HCT116 (cell line): ENCODE measurements at regions not wholly inside any gene's neighbourhood (a gene's known extent, or its start where the extent isn't known, plus 50 kb on each side); places are given as distances from the start of the nearest gene placed in this dataset.
"Not testable (repeated sequence)": the region's sequence is repeated elsewhere in the genome, so short reads cannot be mapped to it uniquely, and the experiment has no call there.

Experiments used
- ATAC-seq: fragments of 200-7000 bp; cut with Tn5 transposase; 2 replicates; pipeline ENCODE4 v1.9.1; 2020; ENCODE audit warnings: mild to moderate bottlenecking, moderate library complexity
- BruUV-seq: library from RNA; stranded (reverse); fragments of 400-500 nt; replicated peaks from 2 replicates; lab custom pipeline; 2021; lab: Mats Ljungman, UMichigan
- CTCF ChIA-PET: fragments of 300-600 bp; sonication (Branson Sonifier 250); formaldehyde crosslinking; loops from one replicate; lab custom pipeline; 2021; ENCODE audit warnings: antibody characterized with exemption; lab: Charles Lee
- POLR2A ChIA-PET: fragments of 300-600, 350-600 bp; sonication (Branson Sonifier 250); formaldehyde crosslinking; loops from one replicate; lab custom pipeline; 2021; ENCODE audit warnings: antibody characterized with exemption; lab: Charles Lee
- RAD21 ChIA-PET, 2 experiments: fragments of 300-600 bp; sonication (Branson Sonifier 250); formaldehyde crosslinking; loops; one replicate each; lab custom pipeline; 2023; ENCODE audit warnings: low total read pairs in 2 of 2; ENCODE audit not compliant: uncharacterized antibody in 2 of 2, unreplicated experiment in 2 of 2, low non-redundant PET in 1 of 2; lab: Charles Lee
- DNase-seq: peaks from one replicate; pipeline ENCODE4 v3.0.0-alpha.2; 2010; ENCODE audit warnings: low read depth, low spot score
- H2AFZ ChIP-seq: fragments of 200-600 bp; shearing (Covaris generic), sonication (generic); 2 replicates; pipeline ENCODE4 v1.6.1; 2017; ENCODE audit warnings: low read depth, mixed run types, mixed read lengths, antibody characterized with exemption, low read length; ENCODE audit not compliant: poor library complexity, severe bottlenecking
- H3K27ac ChIP-seq: 2 replicates; pipeline ENCODE4 v1.5.1; 2012; ENCODE audit warnings: low read depth, low read length
- H3K27me3 ChIP-seq: fragments of 200-600 bp; sonication (generic); 2 replicates; pipeline ENCODE4 v1.6.1; 2016; ENCODE audit warnings: mixed run types, low read length, mixed read lengths; ENCODE audit not compliant: insufficient read depth
- H3K36me3 ChIP-seq, 2 experiments: fragments of 200-500 bp in 1 of 2; fragments of 200-600 bp in 1 of 2; sonication (Bioruptor generic) in 1 of 2; sonication (generic) in 1 of 2; 2 replicates each; pipeline versions ENCODE4 v1.5.1 to v1.6.1; 2014 to 2016; ENCODE audit warnings: low read length in 2 of 2, inconsistent platforms in 1 of 2, mixed read lengths in 1 of 2, mixed run types in 1 of 2; ENCODE audit not compliant: insufficient read depth in 2 of 2, control insufficient read depth in 1 of 2
- H3K4me1 ChIP-seq, 2 experiments: fragments of 200-600 bp in 1 of 2; sonication (generic) in 1 of 2; 2 replicates each; pipeline versions ENCODE4 v1.5.1 to v1.6.1; 2012 to 2017; ENCODE audit warnings: low read length in 2 of 2, inconsistent platforms in 1 of 2, mild to moderate bottlenecking in 1 of 2, mixed read lengths in 1 of 2, mixed run types in 1 of 2, moderate library complexity in 1 of 2; ENCODE audit not compliant: insufficient read depth in 2 of 2, control insufficient read depth in 1 of 2
- H3K4me2 ChIP-seq: fragments of 200-600 bp; sonication (generic); 2 replicates; pipeline ENCODE4 v1.6.1; 2017; ENCODE audit warnings: mixed run types, low read length, mixed read lengths
- H3K4me3 ChIP-seq, 2 experiments: fragments of 200-600 bp in 1 of 2; sonication (generic) in 1 of 2; replicated peaks in 1 of 2; 2 replicates each; pipeline ENCODE4 v1.5.1; 2011 to 2016; ENCODE audit warnings: low read length in 2 of 2, control low read depth in 1 of 2, low read depth in 1 of 2, mild to moderate bottlenecking in 1 of 2, mixed read lengths in 1 of 2, mixed run types in 1 of 2
- H3K79me2 ChIP-seq: fragments of 200-600 bp; sonication (generic); 2 replicates; pipeline ENCODE4 v1.6.1; 2017; ENCODE audit warnings: mild to moderate bottlenecking, mixed run types, low read length, moderate library complexity, mixed read lengths; ENCODE audit not compliant: insufficient read depth
- H3K9ac ChIP-seq: fragments of 200-600 bp; sonication (generic); 2 replicates; pipeline ENCODE4 v1.6.1; 2016; ENCODE audit warnings: low read length, mixed read lengths
- H3K9me2 ChIP-seq: fragments of 200-600 bp; sonication (generic), shearing (Covaris generic); 2 replicates; pipeline ENCODE4 v1.6.1; 2017; ENCODE audit warnings: mixed run types, mild to moderate bottlenecking, moderate library complexity; ENCODE audit not compliant: insufficient read depth
- H3K9me3 ChIP-seq, 2 experiments: fragments of 200-500 bp in 1 of 2; fragments of 200-600 bp in 1 of 2; sonication (Bioruptor generic) in 1 of 2; sonication (generic) in 1 of 2; 2 replicates each; pipeline ENCODE4 v1.6.1; 2014 to 2017; ENCODE audit warnings: low read length in 2 of 2, mixed read lengths in 2 of 2, inconsistent platforms in 1 of 2, low read depth in 1 of 2, mild to moderate bottlenecking in 1 of 2, mixed run types in 1 of 2, moderate library complexity in 1 of 2; ENCODE audit not compliant: control insufficient read depth in 1 of 2, insufficient read depth in 1 of 2
- H4K20me1 ChIP-seq: fragments of 200-600 bp; sonication (generic), shearing (Covaris generic); 2 replicates; pipeline ENCODE4 v1.6.1; 2017; ENCODE audit warnings: mixed run types, mild to moderate bottlenecking, moderate library complexity; ENCODE audit not compliant: insufficient read depth
- CEBPB ChIP-seq: IDR thresholded peaks from 2 replicates; pipeline ENCODE4 v1.6.1; 2012; ENCODE audit warnings: low read depth
- EGR1 ChIP-seq: IDR thresholded peaks from 2 replicates; pipeline ENCODE4 v1.6.1; 2012; ENCODE audit warnings: low read depth
- EZH2 ChIP-seq: fragments of 200-600 bp; sonication (generic); IDR thresholded peaks from 2 replicates; pipeline ENCODE4 v1.6.1; 2017; ENCODE audit warnings: antibody characterized with exemption, mixed run types
- EZH2phosphoT487 ChIP-seq: fragments of 200-600 bp; IDR thresholded peaks from 2 replicates; pipeline ENCODE4 v1.6.1; 2018; ENCODE audit warnings: antibody characterized with exemption, borderline replicate concordance
- FOSL1 ChIP-seq: IDR thresholded peaks from 2 replicates; pipeline ENCODE4 v1.6.1; 2012; ENCODE audit warnings: low read depth
- JUND ChIP-seq: IDR thresholded peaks from 2 replicates; pipeline ENCODE4 v1.6.1; 2012
- intact Hi-C: fragments of 100-400 bp; cut with micrococcal nuclease; formaldehyde crosslinking; loops from 2 replicates; pipeline ENCODE4 v1.10.0; 2022

GRCh38 chr7:37604078-37604477, 79.5 kb upstream of the GPR141 start:
- Histone ChIP-seq H3K4me3 (no peak overlapping the region), H3K4me2 (no peak overlapping the region)
- intact Hi-C loops, result no loop called here

GRCh38 chr7:37617406-37617805, 66.2 kb upstream of the GPR141 start:
- DNase-seq, result not testable (repeated sequence)

More at GRCh38 chr7:37604078-37604477, 79.5 kb upstream of the GPR141 start:
- POLR2A ChIA-PET, result no interaction called here
- no peaks in the 10 kb centered on the region; the same call in 1 of the 2 replicates for H4K20me1 ChIP-seq
- no peak for ATAC-seq
- no peak for DNase-seq
- no peak overlapping the region for H3K27ac ChIP-seq
- H3K9ac ChIP-seq, result no peak overlapping the region
- no TSS peak for BruUV-seq
- no peaks in the 10 kb centered on the region for H3K36me3 ChIP-seq
- CTCF ChIA-PET, result no interaction called here
- TF ChIP-seq EZH2 (no peak), EGR1 (no peak)
- RAD21 ChIA-PET, result no interaction called here
- H3K79me2 ChIP-seq, result no peaks in the 10 kb centered on the region
- H3K9me3 ChIP-seq, result no peaks in the 10 kb centered on the region
- no peaks in the 10 kb centered on the region for H3K4me1 ChIP-seq
- no peaks in the 10 kb centered on the region for H3K9me2 ChIP-seq
- H2AFZ ChIP-seq, result no peak overlapping the region
- H3K27me3 ChIP-seq, result no peaks in the 10 kb centered on the region

GRCh38 chr7:37633048-37633447, 50.5 kb upstream of the GPR141 start:
- Histone ChIP-seq H3K36me3 (no peaks in the 10 kb centered on the region), H3K9me2 (no peaks in the 10 kb centered on the region), H3K79me2 (no peaks in the 10 kb centered on the region), H3K4me1 (no peaks in the 10 kb centered on the region), H3K4me2 (no peak overlapping the region), H3K27me3 (no peaks in the 10 kb centered on the region), H2AFZ (no peak overlapping the region), H4K20me1 (no peaks in the 10 kb centered on the region; the same call in 1 of the 2 replicates), H3K9me3 (no peaks in the 10 kb centered on the region), H3K4me3 (no peak overlapping the region), H3K9ac (no peak overlapping the region), H3K27ac (no peak overlapping the region)
- TF ChIP-seq JUND, result no peak
- TF ChIP-seq EZH2phosphoT487, result no peak
- no peak for TF ChIP-seq CEBPB
- TF ChIP-seq FOSL1, result no peak
- RAD21 ChIA-PET, result no interaction called here
- intact Hi-C loops, result no loop called here
- POLR2A ChIA-PET, result no interaction called here
- DNase-seq, result no peak
- CTCF ChIA-PET, result no interaction called here
- BruUV-seq, result no TSS peak
- no peak for ATAC-seq

More at GRCh38 chr7:37617406-37617805, 66.2 kb upstream of the GPR141 start:
- H3K27me3 ChIP-seq, H3K9me3 ChIP-seq, H3K9ac ChIP-seq, ATAC-seq, H3K4me1 ChIP-seq, POLR2A ChIA-PET, H2AFZ ChIP-seq, CTCF ChIA-PET, RAD21 ChIA-PET, H3K4me2 ChIP-seq, intact Hi-C loops, H3K27ac ChIP-seq, H4K20me1 ChIP-seq, H3K9me2 ChIP-seq, H3K79me2 ChIP-seq, H3K4me3 ChIP-seq, BruUV-seq, H3K36me3 ChIP-seq: not testable (repeated sequence)
